ENCODE measurements at regions not wholly inside any gene's neighbourhood (a gene's known extent, or its start where the extent isn't known, plus 50 kb on each side); places are given as distances from the start of the nearest gene placed in this dataset.

DNA sequence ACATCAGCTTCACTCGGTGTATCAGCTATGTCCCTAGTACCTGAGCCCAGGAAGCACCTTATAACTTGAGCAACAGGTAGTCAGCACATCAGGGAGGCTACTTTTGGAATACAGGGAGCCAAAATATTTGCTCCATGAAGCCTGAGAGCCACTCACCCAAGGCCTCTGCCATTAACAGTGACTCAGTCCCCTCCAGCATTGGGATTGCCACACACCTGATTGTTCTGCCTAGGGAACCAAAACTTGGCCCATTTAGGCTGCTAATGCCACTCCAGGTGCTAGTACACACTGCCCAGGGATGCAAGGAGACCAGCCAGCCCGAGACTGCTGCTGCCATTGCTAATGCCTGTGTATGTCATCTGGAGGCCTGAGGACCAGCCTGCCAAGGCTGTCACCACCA, 773.6 kb upstream of the TENM4 start:
- no peak for DNase-seq (ENCODE audit: insufficient read length)
- TF ChIP-seq TAF1 (IDR thresholded peaks at IDR 0.05; ENCODE audit: borderline replicate concordance, low read depth, low read length) (no peak), POLR2A (IDR thresholded peaks at IDR 0.05; ENCODE audit: low read depth, low read length) (no peak), POLR2AphosphoS5 (IDR thresholded peaks at IDR 0.05; ENCODE audit: low read depth, low read length) (no peak)
- FAIRE-seq = no peak

GRCh38 chr11:80211673-80212072, 770.8 kb upstream of the TENM4 start:
- FAIRE-seq (no peak), DNase-seq (ENCODE audit: insufficient read length) (no peak)
- TF ChIP-seq TAF1 (IDR thresholded peaks at IDR 0.05; ENCODE audit: borderline replicate concordance, low read depth, low read length) (no peak), POLR2AphosphoS5 (IDR thresholded peaks at IDR 0.05; ENCODE audit: low read depth, low read length) (no peak), POLR2A (IDR thresholded peaks at IDR 0.05; ENCODE audit: low read depth, low read length) (no peak)

GRCh38 chr11:80204021-80204420, 763.2 kb upstream of the TENM4 start:
- DNase-seq (ENCODE audit: insufficient read length) (no peak), FAIRE-seq (no peak)

DNA sequence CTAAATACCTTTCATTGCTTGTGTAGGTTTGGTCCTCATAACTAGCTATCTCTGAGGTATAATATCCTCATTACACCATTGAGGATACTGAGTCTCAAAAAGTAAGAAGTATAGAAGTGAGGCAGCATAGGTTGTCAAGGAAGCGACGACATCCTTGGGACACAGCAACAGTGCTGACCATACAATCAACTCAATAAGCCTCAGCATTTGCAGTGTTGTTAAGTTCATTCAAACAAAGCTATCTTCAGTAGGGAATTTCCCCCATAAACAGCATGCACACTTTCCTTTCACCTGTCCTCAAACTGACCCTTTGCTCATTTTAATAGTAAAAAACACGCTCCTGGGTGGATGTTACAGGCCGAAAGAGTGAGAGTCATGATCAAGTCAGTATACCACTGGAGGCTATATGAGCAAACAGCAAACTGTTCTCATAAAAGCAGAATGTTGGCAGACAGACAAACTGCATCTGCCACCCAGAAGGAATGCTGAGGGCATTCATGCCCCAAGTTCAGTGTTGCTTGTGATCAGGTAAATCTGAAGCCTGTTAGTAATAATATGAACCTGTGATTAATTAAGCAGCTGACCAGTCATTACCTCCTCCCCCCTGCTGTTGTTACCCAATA, 756.2 kb upstream of the TENM4 start:
- no peak for FAIRE-seq
- TF ChIP-seq POLR2AphosphoS5 (IDR thresholded peaks at IDR 0.05; ENCODE audit: low read depth, low read length) = no peak
- no peak for TF ChIP-seq POLR2A (IDR thresholded peaks at IDR 0.05; ENCODE audit: low read depth, low read length)
- no peak for TF ChIP-seq TAF1 (IDR thresholded peaks at IDR 0.05; ENCODE audit: borderline replicate concordance, low read depth, low read length)
- no peak for DNase-seq (ENCODE audit: insufficient read length)

More at GRCh38 chr11:80204021-80204420, 763.2 kb upstream of the TENM4 start:
- TF ChIP-seq POLR2A (IDR thresholded peaks at IDR 0.05; ENCODE audit: low read depth, low read length) (no peak), TAF1 (IDR thresholded peaks at IDR 0.05; ENCODE audit: borderline replicate concordance, low read depth, low read length) (no peak), POLR2AphosphoS5 (IDR thresholded peaks at IDR 0.05; ENCODE audit: low read depth, low read length) (no peak)

GRCh38 chr11:80196041-80196440, 755.2 kb upstream of the TENM4 start:
- TF ChIP-seq TAF1 (IDR thresholded peaks at IDR 0.05; ENCODE audit: borderline replicate concordance, low read depth, low read length) = no peak
- TF ChIP-seq POLR2A (IDR thresholded peaks at IDR 0.05; ENCODE audit: low read depth, low read length) = no peak
- TF ChIP-seq POLR2AphosphoS5 (IDR thresholded peaks at IDR 0.05; ENCODE audit: low read depth, low read length) = no peak
- FAIRE-seq = no peak
- DNase-seq (ENCODE audit: insufficient read length) = no peak

DNA sequence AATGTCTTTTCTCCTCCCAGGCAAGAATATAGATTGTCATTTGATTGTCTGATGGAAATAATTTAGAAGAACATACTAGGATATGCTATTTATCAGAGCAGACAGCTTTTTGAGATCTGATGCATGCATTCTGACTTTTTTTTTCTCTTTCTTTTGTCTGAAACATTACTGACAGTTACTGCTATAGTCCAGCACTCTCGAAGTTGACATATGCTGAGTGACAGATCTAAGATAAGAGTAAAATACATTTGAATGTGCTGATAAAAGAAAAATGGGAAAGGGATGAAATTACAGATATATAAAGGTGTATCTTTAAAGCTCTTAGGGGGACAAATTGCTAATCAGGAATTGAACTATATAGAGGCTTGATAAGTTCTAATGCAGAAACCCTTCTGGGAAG, 753.8 kb upstream of the TENM4 start:
- FAIRE-seq = no peak
- TF ChIP-seq TAF1 (IDR thresholded peaks at IDR 0.05; ENCODE audit: borderline replicate concordance, low read depth, low read length) (no peak), POLR2AphosphoS5 (IDR thresholded peaks at IDR 0.05; ENCODE audit: low read depth, low read length) (no peak), POLR2A (IDR thresholded peaks at IDR 0.05; ENCODE audit: low read depth, low read length) (no peak)
- no peak for DNase-seq (ENCODE audit: insufficient read length)

GRCh38 chr11:80194016-80194415, 753.2 kb upstream of the TENM4 start:
- TF ChIP-seq POLR2AphosphoS5 (IDR thresholded peaks at IDR 0.05; ENCODE audit: low read depth, low read length) = no peak
- no peak for FAIRE-seq
- DNase-seq (ENCODE audit: insufficient read length) = no peak

DNA sequence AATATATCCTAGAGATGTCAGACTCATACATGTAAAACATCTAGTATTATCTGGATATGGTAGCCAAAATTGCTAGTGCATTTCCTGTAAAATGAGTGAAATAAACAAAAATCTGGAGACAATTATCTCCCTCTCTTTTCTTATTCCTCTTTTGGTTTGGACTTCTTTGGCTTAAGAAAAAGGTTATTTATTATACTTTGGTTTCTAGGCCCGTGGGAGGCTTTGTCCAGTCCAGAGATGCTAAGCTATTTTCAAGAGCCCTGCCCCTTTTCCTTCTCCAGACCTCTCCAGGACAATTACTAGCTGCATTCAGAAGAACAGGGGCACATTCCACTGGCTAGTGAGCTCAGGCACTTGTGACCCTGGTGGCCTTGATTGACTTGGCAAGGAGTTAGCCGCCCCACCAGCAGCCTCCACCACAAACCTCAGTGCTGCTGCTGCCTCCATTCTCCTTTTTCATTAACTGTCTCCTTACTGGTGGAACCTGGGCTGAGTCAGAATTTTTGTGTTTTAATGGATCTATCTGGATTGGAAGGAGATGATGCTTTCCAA, 747.3 kb upstream of the TENM4 start:
- DNase-seq (ENCODE audit: insufficient read length) (no peak), FAIRE-seq (no peak)
- TF ChIP-seq TAF1 (IDR thresholded peaks at IDR 0.05; ENCODE audit: borderline replicate concordance, low read depth, low read length) = no peak
- TF ChIP-seq POLR2A (IDR thresholded peaks at IDR 0.05; ENCODE audit: low read depth, low read length) = no peak
- TF ChIP-seq POLR2AphosphoS5 (IDR thresholded peaks at IDR 0.05; ENCODE audit: low read depth, low read length) = no peak

DNA sequence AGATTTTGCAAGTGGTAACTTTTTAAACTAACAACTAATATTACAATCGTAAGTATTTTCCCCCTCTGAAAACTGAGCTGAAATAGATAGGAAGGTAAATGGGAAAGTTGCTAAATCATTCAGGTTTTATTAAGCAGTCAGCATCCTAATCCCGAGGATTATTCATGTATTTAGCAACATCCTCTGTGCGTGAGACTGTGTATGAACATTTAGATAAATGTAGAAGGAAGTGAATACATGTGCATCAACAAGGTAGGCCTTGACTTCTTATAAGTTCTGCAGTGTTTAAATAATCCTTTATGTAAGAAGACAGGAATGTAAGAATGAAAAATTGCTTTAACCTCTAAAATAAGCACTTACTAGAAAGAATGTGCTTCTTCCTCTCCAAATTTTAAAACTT, 745.9 kb upstream of the TENM4 start:
- no peak for FAIRE-seq
- no peak for DNase-seq (ENCODE audit: insufficient read length)
- TF ChIP-seq TAF1 (IDR thresholded peaks at IDR 0.05; ENCODE audit: borderline replicate concordance, low read depth, low read length) (no peak), POLR2A (IDR thresholded peaks at IDR 0.05; ENCODE audit: low read depth, low read length) (no peak), POLR2AphosphoS5 (IDR thresholded peaks at IDR 0.05; ENCODE audit: low read depth, low read length) (no peak)

DNA sequence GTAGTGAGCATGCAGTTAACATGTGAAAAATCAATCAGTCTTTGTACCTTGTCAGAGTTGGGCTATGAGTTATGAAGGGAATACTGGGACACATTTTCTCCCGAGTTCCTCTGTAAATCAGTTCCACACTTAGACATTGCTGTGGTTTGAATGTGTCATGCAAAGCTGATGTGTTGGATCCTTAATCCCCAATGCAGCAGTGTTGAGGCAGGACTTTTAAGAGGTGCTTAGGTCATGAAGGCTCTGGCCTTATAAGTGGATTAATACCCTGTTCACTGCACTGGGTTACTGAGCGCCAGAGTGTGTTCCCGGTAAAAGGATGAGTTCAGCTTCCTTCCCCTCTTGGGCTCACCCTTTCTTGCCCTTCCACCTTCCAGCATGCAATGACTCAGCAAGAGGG, 742.1 kb upstream of the TENM4 start:
- TF ChIP-seq POLR2AphosphoS5 (IDR thresholded peaks at IDR 0.05; ENCODE audit: low read depth, low read length) (no peak), TAF1 (IDR thresholded peaks at IDR 0.05; ENCODE audit: borderline replicate concordance, low read depth, low read length) (no peak), POLR2A (IDR thresholded peaks at IDR 0.05; ENCODE audit: low read depth, low read length) (no peak)
- FAIRE-seq (no peak), DNase-seq (ENCODE audit: insufficient read length) (no peak)

- DNase-seq (ENCODE audit: insufficient read length) (no peak), FAIRE-seq (no peak)
- TF ChIP-seq TAF1 (IDR thresholded peaks at IDR 0.05; ENCODE audit: borderline replicate concordance, low read depth, low read length) = no peak
- no peak for TF ChIP-seq POLR2A (IDR thresholded peaks at IDR 0.05; ENCODE audit: low read depth, low read length)
- no peak for TF ChIP-seq POLR2AphosphoS5 (IDR thresholded peaks at IDR 0.05; ENCODE audit: low read depth, low read length)
These were observed 732.7 kb upstream of the TENM4 start for GRCh38 chr11:80173371-80174136.

- DNase-seq (ENCODE audit: insufficient read length) (no peak), FAIRE-seq (no peak)
- TF ChIP-seq TAF1 (IDR thresholded peaks at IDR 0.05; ENCODE audit: borderline replicate concordance, low read depth, low read length) (no peak), POLR2AphosphoS5 (IDR thresholded peaks at IDR 0.05; ENCODE audit: low read depth, low read length) (no peak), POLR2A (IDR thresholded peaks at IDR 0.05; ENCODE audit: low read depth, low read length) (no peak)
These were observed 728.0 kb upstream of the TENM4 start for GRCh38 chr11:80168796-80169195.

Data from GM12892 (cell line).